NCI-H82 (cell line): ENCODE measurements at regions not wholly inside any gene's neighbourhood (a gene's known extent, or its start where the extent isn't known, plus 50 kb on each side); places are given as distances from the start of the nearest gene placed in this dataset.
A peak's percentile ranks its signal among the peaks of the same experiment; 100 is the strongest.
"Not testable (repeated sequence)": the region's sequence is repeated elsewhere in the genome, so short reads cannot be mapped to it uniquely, and the experiment has no call there.

Source experiments
- DNase-seq: peaks from one replicate; lab custom pipeline; 2025; lab: John Stamatoyannopoulos, UW

GRCh38 chr13:88235441-88235840, 564.3 kb downstream of the SLITRK5 start:
- no peak for DNase-seq

GRCh38 chr13:88246239-88246638, 575.1 kb downstream of the SLITRK5 start:
- DNase-seq = peak; percentile 53

GRCh38 chr13:88248393-88248792, 577.2 kb downstream of the SLITRK5 start:
- DNase-seq = peak; percentile 21

- no peak for DNase-seq
Observed at GRCh38 chr13:88257706-88258105, 586.5 kb downstream of the SLITRK5 start.

- DNase-seq = no peak
Observed at GRCh38 chr13:88263808-88264207, 592.6 kb downstream of the SLITRK5 start.

- no peak for DNase-seq
Observed at GRCh38 chr13:88281841-88282240, 610.7 kb downstream of the SLITRK5 start.

GRCh38 chr13:88285329-88285728, 614.2 kb downstream of the SLITRK5 start:
- no peak for DNase-seq

GRCh38 chr13:88288326-88288725, 617.2 kb downstream of the SLITRK5 start:
- peak; percentile 18 for DNase-seq

- DNase-seq = not testable (repeated sequence)
Observed at GRCh38 chr13:88291731-88292130, 620.6 kb downstream of the SLITRK5 start.

GRCh38 chr13:88294368-88294767, 623.2 kb downstream of the SLITRK5 start:
- DNase-seq = no peak

GRCh38 chr13:88303157-88303556, 632.0 kb downstream of the SLITRK5 start:
- DNase-seq = no peak

GRCh38 chr13:88303605-88304004, 632.4 kb downstream of the SLITRK5 start:
- no peak for DNase-seq

- DNase-seq = no peak
Observed at GRCh38 chr13:88314496-88314895, 643.3 kb downstream of the SLITRK5 start.

GRCh38 chr13:88329066-88329465, 657.9 kb downstream of the SLITRK5 start:
- DNase-seq = no peak

- peak; percentile 88 for DNase-seq
Observed at GRCh38 chr13:88339271-88339741, 668.1 kb downstream of the SLITRK5 start.

GRCh38 chr13:88345171-88345847, 674.1 kb downstream of the SLITRK5 start:
- DNase-seq = no peak

GRCh38 chr13:88360761-88361160, 689.6 kb downstream of the SLITRK5 start:
- DNase-seq = no peak

- DNase-seq = no peak
Observed at GRCh38 chr13:88369866-88370265, 698.7 kb downstream of the SLITRK5 start.

GRCh38 chr13:88376760-88377388, 705.7 kb downstream of the SLITRK5 start:
- DNase-seq = no peak

- DNase-seq = no peak
Observed at GRCh38 chr13:88377852-88378251, 706.7 kb downstream of the SLITRK5 start.

GRCh38 chr13:88384542-88384941, 713.4 kb downstream of the SLITRK5 start:
- DNase-seq = no peak

- DNase-seq = no peak
Observed at GRCh38 chr13:88395804-88396203, 724.6 kb downstream of the SLITRK5 start.

GRCh38 chr13:88411696-88412095, 740.5 kb downstream of the SLITRK5 start:
- DNase-seq = no peak

GRCh38 chr13:88417801-88418200, 746.6 kb downstream of the SLITRK5 start:
- DNase-seq = no peak
